Activated CD8-positive, alpha-beta memory T cell treated with anti-CD3 and anti-CD28 coated beads, Interleukin-2, amount 50 U/mL, for 48 hours (primary cell): ENCODE measurements at regions not wholly inside any gene's neighbourhood (a gene's known extent, or its start where the extent isn't known, plus 50 kb on each side); places are given as distances from the start of the nearest gene placed in this dataset.
"Not testable (repeated sequence)": the region's sequence is repeated elsewhere in the genome, so short reads cannot be mapped to it uniquely, and the experiment has no call there.

ENCODE experiments used
- DNase-seq: peaks from one replicate; pipeline ENCODE4 v3.0.0-alpha.2; 2020

GRCh38 chr6:28585335-28585734, 59.7 kb downstream of the GPX5 start:
- DNase-seq, result no peak

DNA sequence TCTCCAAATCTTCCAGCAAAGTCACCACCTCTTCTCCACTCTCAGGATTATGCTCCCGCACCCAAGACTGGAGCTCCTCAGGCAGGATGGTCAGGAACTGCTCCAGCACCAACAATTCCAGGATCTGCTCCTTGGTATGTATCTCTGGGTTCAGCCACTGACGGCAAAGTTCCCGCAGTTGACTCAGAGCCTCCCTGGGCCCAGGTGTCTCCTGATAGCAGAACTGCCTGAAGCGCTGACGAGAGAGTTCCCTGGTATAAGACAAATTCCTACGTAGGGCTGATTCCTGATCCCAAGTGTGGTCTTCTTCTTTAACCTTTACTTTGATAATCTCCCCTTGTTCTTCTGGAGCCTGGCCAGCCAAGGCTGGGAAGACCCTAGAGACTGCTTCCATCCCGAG, 60.6 kb downstream of the GPX5 start:
- no peak for DNase-seq

DNA sequence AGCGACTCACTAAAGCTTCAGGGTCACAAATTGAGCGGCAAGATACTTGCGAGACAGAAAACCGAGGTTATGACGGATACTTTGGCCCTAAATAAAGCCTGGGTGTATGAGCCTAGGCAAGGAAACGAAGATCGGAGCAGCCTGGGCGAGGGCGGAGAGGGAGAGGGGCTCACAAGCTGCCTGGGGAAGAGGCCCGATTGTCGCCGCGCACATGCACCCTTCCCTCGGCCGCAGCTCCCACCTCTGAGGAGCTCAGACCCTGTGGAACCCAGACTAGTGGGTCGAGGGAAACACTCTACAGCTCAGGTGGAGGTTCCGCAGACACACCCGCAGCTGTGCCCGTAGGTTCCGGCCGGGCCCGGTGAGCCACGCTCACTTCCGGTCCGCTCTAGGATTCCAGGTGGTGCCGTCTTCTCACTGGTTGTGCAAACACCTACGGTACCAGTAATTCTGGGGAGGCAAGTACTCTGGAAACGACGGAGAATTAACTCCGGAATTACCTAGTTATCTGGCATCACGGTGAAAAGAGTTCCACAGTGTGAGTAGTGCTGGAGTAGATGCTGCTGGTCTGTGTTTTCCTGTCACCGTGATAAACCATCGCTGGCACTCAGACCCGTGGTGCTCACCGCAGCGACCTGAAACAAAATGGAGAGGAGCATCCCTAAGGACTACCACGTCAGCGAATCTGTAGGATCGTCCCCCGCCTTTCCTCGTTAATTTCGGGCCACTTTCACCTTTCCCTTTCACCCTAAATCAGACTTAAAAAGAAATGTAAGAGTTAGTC, 61.5 kb downstream of the GPX5 start:
- peak; percentile 78 for DNase-seq

GRCh38 chr6:28587746-28588075, 62.0 kb downstream of the GPX5 start:
- no peak for DNase-seq

DNA sequence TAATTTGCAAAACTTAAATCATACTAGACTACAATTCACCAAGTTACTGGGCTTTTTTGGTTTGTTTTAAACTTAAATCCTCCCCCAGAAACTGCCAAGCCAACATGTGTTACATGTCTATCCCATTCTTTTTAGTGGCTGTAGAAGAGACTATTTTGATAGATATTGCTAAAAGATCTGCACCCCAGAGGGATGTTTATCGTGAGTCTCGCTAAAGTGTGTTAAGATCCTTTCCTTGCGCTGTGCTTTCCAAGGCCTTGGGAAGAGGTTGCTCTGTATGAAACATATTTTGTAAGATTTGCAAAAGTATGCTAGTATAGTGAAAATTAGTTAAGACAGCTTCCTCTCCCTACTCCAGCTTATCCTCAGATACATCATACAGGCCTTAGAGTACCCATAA, 63.0 kb downstream of the GPX5 start:
- DNase-seq, result no peak

- peak; percentile 78 for DNase-seq
Observed at GRCh38 chr6:28589234-28589956, 63.7 kb downstream of the GPX5 start.

DNA sequence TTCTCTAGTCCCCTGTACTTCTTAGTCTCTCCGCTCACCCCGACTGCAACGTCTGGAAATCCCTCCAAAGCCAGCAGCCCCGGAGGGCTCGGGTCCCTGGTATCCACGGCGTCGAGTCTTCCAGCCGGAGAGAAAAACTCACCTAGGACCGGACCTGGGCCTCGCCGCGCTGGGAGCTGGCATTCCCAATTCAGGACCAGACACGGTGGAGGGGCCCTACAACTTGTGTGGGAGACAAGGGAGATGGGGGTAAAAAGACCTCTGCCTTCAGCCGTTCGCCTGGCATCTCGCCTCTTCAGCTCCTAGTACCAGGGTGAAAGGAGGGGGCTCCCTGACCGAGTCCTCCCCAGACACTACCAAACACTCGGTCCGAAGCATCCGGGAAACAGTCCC, 64.3 kb downstream of the GPX5 start:
- no peak for DNase-seq

GRCh38 chr6:28597217-28597835, 71.6 kb downstream of the GPX5 start:
- peak; percentile 83 for DNase-seq

DNA sequence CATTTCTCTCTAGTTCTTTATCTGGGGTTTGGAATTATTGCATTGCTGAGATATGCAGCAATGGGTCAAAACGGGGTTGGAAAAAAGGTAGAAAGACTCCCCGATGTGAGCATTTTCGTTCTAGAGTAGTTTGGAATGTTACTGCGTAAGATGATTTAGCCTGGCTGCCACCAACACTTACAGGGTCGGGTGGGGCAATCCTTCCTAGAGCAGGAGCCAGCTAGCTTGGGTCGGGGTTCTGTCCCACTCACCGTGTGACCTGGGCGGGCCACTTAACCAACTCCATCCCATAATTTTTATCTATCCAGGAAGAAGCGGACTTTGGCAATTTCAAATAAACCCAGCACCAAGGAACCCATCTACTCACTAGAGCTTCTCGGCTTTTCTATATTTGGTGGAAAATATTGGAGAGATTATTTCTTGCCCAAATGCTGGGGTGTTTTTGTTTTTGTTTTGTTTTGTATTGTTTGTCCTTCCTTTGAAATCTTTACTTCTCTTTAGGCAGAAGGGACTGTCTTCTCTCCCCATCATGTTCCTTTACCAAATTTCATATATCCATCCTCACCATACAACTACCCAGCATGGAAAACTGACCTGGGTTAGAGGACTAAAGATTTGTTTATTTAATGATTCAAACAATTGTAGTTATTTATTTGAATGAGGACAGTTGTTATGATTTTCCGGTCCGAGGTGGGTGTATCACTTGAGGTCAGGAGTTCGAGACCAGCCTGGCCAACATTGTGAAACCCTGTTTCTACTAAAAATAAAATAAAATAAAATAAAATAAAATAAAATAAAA, 72.4 kb downstream of the GPX5 start:
- DNase-seq, result no peak

DNA sequence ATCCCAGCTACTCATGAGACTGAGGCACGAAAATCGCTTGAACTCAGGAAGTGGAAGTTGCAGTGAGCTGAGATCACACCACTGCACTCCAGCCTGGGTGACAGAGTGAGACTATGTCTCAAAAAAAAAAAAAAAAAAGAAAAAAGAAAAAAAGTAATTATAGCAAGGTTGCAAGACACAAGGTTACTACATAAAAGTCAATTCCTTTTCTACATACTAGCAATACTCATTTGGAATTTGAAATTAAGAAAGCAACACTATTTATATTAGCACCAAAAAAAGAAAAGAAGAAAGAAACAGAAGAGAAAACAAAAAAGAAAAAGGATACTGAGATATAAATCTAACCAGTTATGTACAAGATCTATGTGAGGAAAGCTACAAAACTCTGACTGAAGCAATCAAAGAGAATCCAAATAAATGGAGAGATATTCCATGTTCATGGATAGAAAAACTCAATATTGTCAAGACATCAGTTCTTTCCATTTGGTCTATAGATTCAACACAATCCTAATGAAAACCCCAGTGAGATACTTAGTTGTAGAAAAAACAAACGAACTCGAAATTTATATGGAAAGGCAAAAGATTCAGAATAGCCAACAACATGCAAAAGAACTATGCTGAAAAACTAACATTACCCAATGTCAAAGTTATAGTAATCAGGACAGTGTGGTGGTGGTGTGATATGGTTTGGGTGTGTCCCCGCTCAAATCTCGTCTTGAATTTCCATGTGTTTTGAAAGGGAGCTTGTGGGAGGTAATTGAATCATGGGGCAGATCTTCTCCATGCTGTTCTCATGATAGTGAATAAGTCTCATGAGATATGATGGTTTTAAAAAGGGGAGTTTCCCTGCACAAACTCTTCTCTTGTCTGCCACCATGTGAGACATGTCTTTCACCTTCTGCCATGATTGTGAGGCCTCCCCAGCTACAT, 73.3 kb downstream of the GPX5 start:
- no peak for DNase-seq

DNA sequence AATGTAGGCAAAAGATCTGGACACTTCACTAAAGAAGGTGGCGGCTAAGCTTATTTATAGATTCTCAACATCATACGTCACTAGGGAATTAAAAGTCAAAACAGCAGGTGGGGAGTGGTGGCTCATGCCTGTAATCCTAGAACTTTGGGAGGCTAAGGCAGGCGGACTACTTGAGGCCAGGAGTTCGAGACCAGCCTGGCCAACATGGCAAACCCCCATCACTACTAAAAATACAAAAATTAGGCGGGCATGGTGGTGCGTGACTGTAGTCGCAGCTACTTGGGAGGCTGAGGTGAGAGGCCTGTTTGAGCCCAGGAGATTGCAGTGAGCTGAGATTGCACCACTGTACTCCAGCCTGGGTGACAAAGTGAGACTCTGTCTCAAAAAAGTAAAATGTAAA, 74.6 kb downstream of the GPX5 start:
- DNase-seq, result no peak

DNA sequence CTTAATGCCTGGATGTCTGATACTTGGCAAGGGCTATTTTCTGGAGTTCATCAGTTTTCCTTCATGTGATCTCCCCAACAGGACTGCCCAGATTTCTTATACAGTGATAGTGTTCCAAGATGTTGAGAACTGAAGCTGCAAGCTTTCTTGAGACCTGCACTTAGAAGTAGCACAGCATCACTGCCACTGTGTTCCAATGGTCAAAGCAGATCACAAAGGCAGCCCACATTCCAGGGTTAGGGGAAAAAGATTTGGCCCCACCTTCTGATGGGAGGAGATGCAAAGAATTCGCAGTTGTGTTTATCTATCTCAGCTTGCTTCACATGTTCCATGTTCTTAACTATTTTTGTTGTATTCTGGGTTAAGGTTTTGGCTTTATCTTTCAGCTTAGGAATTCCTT, 78.2 kb downstream of the GPX5 start:
- DNase-seq, result no peak

GRCh38 chr6:28606424-28607391, 81.0 kb downstream of the GPX5 start:
- DNase-seq, result peak; percentile 85

DNA sequence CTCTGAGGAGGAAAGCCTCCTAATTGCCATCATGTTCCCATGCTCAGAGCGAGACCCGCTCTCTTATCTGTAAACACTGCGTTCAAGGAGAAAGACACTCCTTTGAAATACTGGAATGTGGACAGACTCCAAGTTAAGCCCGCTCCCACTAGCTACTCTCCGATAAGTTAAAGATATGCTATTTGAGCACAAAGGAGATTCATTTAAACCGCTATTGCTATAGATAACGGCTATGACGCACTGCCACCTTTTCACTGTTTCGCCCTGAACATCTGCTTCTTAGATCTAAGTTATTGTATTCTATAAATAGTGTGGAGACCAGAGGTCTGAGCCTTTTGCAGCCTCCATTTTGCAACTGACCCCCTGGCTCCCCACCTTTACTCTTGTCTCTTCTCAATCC, 82.3 kb downstream of the GPX5 start:
- no peak for DNase-seq

DNA sequence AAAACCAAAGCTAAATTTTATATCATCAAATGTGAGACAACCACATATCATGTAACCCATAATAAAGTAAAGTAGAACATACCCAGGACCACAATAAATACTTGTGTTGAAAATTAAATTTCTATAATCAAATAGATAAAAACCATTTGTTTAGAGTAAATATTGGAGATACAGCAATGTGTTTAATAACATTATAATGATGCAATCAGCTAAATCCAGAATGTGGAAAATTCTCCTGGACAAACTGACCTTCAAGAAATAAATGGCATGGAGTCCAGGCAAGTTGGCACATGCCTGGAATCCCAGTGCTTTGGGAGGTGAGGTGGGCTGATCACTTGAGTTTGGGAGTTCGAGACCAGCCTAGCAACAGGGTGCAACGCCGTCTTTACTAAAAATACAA, 84.0 kb downstream of the GPX5 start:
- no peak for DNase-seq

DNA sequence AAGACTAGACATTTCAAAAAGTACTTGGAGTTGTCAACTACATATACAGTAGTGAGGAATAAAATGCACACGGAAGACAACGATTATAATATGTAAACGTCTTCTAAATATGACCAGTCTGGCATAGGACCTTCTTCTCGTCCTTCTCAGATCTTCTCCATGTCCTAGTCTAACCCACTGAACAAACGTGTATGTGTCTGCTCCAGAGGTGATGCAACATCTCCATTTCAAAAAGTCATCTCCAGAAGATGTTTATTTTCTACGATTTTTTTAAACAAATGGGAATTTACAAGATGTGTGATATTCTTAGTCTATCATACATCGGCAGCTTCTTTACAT, 89.9 kb downstream of the GPX5 start:
- no peak for DNase-seq

DNA sequence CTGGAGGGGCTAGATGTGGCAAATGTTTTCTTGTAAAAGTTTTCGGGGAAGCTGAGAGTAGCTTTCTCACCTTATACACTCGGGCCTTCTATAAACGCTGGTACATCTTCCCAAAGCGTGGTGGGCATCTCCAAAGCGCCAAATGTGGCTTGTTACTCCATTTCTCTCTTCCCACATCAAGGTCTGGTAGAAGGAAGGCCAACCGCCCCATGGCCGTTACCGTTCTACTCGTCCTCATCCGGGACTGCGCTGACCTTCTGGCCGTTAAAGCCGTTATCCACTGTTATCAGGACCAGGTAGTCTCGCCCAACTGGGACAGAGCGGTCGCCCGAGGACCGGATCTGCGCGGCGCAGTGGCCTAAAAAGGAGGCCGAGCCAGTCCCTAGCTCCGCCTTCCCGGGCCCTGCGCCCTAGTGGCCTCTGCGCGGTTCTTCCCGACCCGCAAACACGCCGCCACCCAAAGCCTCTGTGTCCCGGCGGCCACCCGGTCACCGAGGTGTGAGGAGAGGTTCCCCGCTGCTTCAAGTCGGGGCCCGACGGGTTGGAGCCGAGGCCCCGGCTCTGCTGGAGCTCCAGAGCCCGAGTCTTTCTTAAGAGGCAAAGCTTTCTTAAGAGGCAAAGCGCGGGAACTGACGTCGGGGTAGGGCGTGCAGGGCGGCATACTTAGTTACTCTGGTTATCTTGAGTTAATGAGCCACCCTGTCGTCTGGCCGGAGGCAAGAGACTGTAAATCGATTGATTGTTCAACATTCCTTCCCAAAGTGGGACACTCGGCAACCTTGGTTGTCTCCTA, 90.5 kb downstream of the GPX5 start:
- DNase-seq, result no peak

DNA sequence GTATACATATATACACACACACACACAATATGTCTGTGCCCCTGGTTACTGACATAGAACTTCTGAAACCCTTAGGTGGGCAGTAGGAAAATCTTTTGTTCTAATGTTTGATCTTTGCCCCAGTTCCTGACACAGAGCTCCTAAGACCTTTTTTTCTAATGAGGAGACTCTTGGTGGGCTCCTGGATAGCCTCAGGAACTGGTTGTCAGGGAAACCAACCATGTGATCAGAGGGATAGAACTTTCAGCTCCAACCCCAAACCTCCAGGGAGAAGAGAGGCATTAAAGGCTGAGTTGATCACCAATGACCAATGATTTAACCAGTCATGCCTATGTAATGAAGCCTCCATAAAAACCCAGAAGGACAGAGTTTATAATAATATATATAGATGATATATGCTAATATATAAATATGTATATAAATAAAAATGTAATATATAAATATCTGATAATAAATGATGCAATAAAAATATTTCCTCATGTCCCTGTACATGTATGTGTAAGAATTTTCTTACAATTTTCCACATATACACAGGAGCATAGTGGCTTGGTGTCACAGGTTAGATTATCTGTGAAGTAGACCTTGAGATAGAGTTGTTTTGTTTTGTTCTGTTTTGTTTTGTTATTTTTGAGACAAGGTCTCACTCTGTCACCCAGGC, 93.3 kb downstream of the GPX5 start:
- DNase-seq, result no peak

GRCh38 chr6:28621268-28621667, 95.6 kb downstream of the GPX5 start:
- DNase-seq, result not testable (repeated sequence)

GRCh38 chr6:28623242-28623641, 97.6 kb downstream of the GPX5 start:
- DNase-seq, result not testable (repeated sequence)
